ENCODE measurements at regions not wholly inside any gene's neighbourhood (a gene's known extent, or its start where the extent isn't known, plus 50 kb on each side); places are given as distances from the start of the nearest gene placed in this dataset.
"Not testable (repeated sequence)": the region's sequence is repeated elsewhere in the genome, so short reads cannot be mapped to it uniquely, and the experiment has no call there.

GRCh38 chr6:134676307-134677281 lies 273.3 kb downstream of the ALDH8A1 start:
- DNase-seq (ENCODE audit: low read depth, low spot score): no peak

- no peak for DNase-seq (ENCODE audit: low read depth, low spot score)
Measured at GRCh38 chr6:134675110-134676054, 274.5 kb downstream of the ALDH8A1 start.

- no peak for DNase-seq (ENCODE audit: low read depth, low spot score)
Measured at GRCh38 chr6:134674562-134674961, 275.3 kb downstream of the ALDH8A1 start.

- DNase-seq (ENCODE audit: low read depth, low spot score): no peak
Measured at GRCh38 chr6:134669485-134669884, 280.4 kb downstream of the ALDH8A1 start.

- DNase-seq (ENCODE audit: low read depth, low spot score): no peak
Measured at GRCh38 chr6:134667111-134667510, 282.8 kb downstream of the ALDH8A1 start.

DNA sequence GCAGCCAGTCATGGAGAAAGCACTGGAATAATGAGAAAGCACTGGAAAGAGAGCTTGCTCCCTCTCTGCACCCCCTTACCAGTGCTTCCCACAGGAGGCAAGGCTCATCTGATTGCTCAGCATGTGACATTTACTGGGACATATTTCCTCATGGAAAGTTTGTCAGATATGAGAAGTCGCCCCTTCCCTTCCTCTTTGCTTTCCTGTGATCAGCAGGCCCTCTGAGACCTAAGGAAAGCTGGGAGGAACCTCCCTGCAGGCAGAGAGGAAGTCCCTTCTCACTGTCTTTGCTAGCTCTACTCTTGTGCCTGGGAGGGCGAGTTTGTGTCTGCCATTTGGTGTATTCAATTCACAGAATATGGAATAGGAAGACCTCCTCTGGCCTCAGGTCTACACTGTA lies 283.8 kb downstream of the ALDH8A1 start:
- no peak for DNase-seq (ENCODE audit: low read depth, low spot score)

DNA sequence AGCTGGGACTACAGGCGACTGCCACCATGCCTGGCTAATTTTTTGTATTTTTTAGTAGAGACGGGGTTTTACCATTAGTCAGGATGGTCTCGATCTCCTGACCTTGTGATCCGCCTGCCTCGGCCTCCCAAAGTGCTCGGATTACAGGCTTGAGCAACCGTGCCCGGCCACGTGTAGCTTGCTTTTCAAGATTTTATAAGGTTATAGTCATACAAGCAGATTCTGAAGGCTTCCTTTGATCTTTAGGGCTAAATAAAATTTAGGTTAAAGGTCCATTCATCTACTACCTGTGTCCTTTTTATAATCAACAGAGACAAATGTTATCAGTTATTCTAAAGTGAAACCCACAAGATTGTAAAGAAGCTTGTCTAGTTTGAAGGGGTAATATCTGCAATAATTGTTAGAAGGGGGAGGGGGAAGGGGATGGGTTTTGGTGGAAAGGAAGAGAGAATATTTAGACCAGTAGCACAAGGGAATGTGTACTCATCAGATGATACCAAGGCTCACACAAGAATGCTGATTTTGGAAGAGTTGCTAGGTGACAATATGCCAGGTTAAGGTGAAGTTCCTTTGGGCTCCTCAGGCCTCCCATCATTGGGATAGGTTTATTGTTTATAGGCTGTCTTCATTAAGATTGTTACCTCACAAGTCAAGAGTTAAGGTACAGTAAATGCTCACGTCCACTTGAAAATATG lies 284.7 kb downstream of the ALDH8A1 start:
- no peak for DNase-seq (ENCODE audit: low read depth, low spot score)

GRCh38 chr6:134663800-134664535 lies 285.9 kb downstream of the ALDH8A1 start:
- DNase-seq (ENCODE audit: low read depth, low spot score): no peak

GRCh38 chr6:134663356-134663755 lies 286.5 kb downstream of the ALDH8A1 start:
- no peak for DNase-seq (ENCODE audit: low read depth, low spot score)

GRCh38 chr6:134662077-134662700 lies 287.7 kb downstream of the ALDH8A1 start:
- DNase-seq (ENCODE audit: low read depth, low spot score): no peak

DNA sequence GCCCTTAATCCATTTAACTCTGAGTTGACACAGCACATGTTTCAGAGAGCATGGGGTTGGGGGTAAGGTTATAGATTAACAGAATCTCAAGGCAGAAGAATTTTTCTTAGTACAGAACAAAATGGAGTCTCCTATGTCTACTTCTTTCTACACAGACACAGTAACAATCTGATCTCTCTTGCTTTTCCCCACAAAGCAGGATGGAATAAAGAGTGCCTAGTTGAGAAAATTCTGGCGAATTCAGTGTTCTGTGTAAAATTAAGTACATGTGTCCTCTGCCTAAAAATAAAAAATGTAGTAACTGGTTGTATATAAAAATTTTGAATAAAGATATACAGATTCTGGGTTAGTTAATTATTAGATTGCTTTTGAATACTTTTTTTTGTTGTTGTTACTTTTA lies 290.0 kb downstream of the ALDH8A1 start:
- not testable (repeated sequence) for DNase-seq (ENCODE audit: low read depth, low spot score)

DNA sequence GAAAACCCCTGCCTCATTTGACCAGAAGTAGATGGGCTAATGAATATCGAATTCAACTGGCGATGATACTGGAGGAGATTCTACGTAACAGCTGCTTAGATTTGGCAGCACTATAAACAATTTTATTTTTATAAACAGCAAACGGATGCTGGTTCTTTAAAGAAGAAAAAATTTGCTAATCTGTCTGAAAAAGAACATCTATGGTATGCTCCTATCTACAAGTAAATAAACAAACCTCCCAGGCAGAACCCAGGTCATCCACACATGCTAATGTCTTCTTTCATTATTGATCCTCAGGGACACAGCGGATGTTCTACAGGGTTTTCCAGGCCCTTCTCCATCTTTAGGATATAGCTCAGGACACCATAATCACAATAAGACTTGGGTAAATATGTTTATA lies 291.3 kb downstream of the ALDH8A1 start:
- DNase-seq (ENCODE audit: low read depth, low spot score): no peak

GRCh38 chr6:134657751-134658527 lies 292.0 kb downstream of the ALDH8A1 start:
- no peak for DNase-seq (ENCODE audit: low read depth, low spot score)

DNA sequence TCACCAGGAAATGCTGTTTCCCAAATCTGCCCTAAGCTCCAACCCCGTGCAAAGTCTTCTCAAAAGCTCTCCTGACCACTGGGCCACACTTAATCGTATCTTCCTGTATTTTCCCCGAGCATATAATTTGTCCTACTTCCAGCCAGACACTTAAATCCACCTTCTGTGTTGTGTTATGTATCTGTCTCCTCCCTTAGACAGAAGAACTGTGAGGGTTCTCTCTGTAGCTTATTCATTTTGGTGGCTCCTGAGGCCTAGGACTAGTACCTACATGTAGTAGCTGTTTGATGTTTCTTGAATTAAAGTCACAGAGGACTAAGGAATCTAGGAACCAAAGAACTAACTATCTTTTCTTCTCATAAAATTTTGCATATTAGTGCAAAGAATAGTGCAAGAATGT lies 292.6 kb downstream of the ALDH8A1 start:
- no peak for DNase-seq (ENCODE audit: low read depth, low spot score)

GRCh38 chr6:134654751-134655150 lies 295.1 kb downstream of the ALDH8A1 start:
- DNase-seq (ENCODE audit: low read depth, low spot score): no peak

DNA sequence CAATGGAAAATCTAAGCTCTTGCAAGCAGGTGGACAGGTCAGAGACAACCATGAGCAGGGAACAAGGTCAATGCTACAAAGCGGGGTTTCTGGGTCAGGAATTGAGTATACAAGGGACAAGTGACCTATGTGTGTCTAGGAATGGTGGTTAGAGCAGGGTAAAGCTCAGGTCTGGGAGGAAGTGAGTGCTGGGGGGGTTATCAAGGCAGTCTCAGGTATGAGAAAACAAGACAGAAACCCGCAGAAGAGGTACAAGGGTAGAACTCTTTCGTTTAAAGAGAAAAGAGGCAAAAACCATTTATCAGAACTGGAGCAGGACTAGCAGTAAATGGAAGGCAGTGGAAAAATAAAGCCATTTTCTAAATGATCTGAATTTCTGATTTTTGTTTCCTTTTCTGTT lies 298.4 kb downstream of the ALDH8A1 start:
- DNase-seq (ENCODE audit: low read depth, low spot score): no peak

- no peak for DNase-seq (ENCODE audit: low read depth, low spot score)
Measured at GRCh38 chr6:134647861-134648260, 302.0 kb downstream of the ALDH8A1 start.

GRCh38 chr6:134642819-134643218 lies 307.1 kb downstream of the ALDH8A1 start:
- DNase-seq (ENCODE audit: low read depth, low spot score): no peak

- no peak for DNase-seq (ENCODE audit: low read depth, low spot score)
Measured at GRCh38 chr6:134642279-134642678, 307.6 kb downstream of the ALDH8A1 start.
